ENCODE measurements at regions not wholly inside any gene's neighbourhood (a gene's known extent, or its start where the extent isn't known, plus 50 kb on each side); places are given as distances from the start of the nearest gene placed in this dataset.

DNA sequence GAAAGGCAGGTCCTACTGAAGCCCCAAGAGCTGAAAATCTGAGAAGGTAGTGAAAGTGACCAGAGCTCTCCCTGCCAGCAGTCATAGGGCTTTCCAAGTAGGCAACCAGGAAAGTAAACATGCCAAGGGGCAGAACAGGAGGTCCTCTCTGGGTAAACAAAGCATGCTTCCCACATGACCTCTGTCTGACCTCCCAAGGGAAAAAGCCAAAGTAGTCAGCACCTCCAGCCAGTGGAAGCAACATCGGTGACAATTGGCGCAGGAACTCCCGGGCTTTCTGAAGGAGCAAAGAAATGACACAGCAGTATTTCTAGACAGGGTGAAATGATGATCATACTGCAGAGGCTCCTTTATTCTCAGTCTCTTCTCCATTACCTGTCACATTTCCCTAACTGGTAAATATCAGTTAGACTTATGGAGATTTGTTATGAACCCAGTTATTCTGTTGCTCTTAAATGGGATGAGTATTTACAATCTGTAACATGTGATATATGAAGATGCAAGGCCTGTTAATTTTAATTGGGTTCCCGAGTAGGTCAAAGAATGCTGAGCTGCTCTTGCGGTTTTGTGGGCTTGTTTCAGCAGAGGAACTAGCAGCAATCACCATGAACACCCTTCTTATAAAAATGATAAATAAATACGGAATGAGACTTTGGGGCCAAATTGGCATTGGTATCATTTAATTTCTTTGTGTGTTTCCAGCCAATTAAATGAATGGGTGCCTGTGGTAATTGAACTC, 321.0 kb downstream of the RND3 start:
- Histone ChIP-seq H3K4me1 (ENCODE audit: control insufficient read depth, insufficient read depth, low read length) (peaks cover 19% of the 10 kb centered on the region), H3K9me3 (ENCODE audit: control insufficient read depth, insufficient read depth, low read depth, low read length) (no peaks in the 10 kb centered on the region), H3K4me3 (ENCODE audit: low read depth in 2 of 2, low read length in 2 of 2) (peak overlapping the region in 1 of 2 experiments; percentile 12; a peak in 1 of 4 replicates), H3K36me3 (ENCODE audit: control insufficient read depth, insufficient read depth, low read length) (no peaks in the 10 kb centered on the region), H3K27me3 (ENCODE audit: control insufficient read depth, insufficient read depth, low read length) (no peaks in the 10 kb centered on the region), H3K27ac (ENCODE audit: low read length) (peak overlapping the region; percentile 77)
- ChIA-PET POLR2A (interaction anchor here (0.7 kb wide), 1 partner anchor 25 kb away, joined by 10 read pairs; no protein-coding TSS in a partner anchor), CTCF (no interaction called here)
- TF ChIP-seq, protein P1, sequence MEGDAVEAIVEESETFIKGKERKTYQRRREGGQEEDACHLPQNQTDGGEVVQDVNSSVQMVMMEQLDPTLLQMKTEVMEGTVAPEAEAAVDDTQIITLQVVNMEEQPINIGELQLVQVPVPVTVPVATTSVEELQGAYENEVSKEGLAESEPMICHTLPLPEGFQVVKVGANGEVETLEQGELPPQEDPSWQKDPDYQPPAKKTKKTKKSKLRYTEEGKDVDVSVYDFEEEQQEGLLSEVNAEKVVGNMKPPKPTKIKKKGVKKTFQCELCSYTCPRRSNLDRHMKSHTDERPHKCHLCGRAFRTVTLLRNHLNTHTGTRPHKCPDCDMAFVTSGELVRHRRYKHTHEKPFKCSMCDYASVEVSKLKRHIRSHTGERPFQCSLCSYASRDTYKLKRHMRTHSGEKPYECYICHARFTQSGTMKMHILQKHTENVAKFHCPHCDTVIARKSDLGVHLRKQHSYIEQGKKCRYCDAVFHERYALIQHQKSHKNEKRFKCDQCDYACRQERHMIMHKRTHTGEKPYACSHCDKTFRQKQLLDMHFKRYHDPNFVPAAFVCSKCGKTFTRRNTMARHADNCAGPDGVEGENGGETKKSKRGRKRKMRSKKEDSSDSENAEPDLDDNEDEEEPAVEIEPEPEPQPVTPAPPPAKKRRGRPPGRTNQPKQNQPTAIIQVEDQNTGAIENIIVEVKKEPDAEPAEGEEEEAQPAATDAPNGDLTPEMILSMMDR (IDR thresholded peaks at IDR 0.05): no peak
- TF ChIP-seq POLR2AphosphoS5 (IDR thresholded peaks at IDR 0.05; ENCODE audit: low read depth, low read length) (peak; percentile 73; the same call in 1 of the 2 replicates), TCF7L2 (IDR thresholded peaks at IDR 0.05; ENCODE audit: low read depth, low read length) (peak; percentile 55; the same call in 1 of the 2 replicates), SIN3A (IDR thresholded peaks at IDR 0.05; ENCODE audit: borderline replicate concordance, insufficient read depth, low read depth, low read length) (no peak)
- TF ChIP-seq, protein P2, sequence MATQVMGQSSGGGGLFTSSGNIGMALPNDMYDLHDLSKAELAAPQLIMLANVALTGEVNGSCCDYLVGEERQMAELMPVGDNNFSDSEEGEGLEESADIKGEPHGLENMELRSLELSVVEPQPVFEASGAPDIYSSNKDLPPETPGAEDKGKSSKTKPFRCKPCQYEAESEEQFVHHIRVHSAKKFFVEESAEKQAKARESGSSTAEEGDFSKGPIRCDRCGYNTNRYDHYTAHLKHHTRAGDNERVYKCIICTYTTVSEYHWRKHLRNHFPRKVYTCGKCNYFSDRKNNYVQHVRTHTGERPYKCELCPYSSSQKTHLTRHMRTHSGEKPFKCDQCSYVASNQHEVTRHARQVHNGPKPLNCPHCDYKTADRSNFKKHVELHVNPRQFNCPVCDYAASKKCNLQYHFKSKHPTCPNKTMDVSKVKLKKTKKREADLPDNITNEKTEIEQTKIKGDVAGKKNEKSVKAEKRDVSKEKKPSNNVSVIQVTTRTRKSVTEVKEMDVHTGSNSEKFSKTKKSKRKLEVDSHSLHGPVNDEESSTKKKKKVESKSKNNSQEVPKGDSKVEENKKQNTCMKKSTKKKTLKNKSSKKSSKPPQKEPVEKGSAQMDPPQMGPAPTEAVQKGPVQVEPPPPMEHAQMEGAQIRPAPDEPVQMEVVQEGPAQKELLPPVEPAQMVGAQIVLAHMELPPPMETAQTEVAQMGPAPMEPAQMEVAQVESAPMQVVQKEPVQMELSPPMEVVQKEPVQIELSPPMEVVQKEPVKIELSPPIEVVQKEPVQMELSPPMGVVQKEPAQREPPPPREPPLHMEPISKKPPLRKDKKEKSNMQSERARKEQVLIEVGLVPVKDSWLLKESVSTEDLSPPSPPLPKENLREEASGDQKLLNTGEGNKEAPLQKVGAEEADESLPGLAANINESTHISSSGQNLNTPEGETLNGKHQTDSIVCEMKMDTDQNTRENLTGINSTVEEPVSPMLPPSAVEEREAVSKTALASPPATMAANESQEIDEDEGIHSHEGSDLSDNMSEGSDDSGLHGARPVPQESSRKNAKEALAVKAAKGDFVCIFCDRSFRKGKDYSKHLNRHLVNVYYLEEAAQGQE (IDR thresholded peaks at IDR 0.05; ENCODE audit: insufficient read depth in 1 of 2, low read depth in 2 of 2, low read length in 1 of 2): no peak; a peak in 1 of 4 replicates
- in situ Hi-C loops (cut with HindIII; ENCODE audit: low pct_unique_long_range_greater_than_20kb, low sequenced_read_pairs) (no loop called here), intact Hi-C loops (cut with micrococcal nuclease; ENCODE audit: unreplicated experiment) (no loop called here)
- BruUV-seq (replicated peaks): no TSS peak
- no peak for DNase-seq (ENCODE audit: low read depth, low spot score)
- ATAC-seq: peak; percentile 91

DNA sequence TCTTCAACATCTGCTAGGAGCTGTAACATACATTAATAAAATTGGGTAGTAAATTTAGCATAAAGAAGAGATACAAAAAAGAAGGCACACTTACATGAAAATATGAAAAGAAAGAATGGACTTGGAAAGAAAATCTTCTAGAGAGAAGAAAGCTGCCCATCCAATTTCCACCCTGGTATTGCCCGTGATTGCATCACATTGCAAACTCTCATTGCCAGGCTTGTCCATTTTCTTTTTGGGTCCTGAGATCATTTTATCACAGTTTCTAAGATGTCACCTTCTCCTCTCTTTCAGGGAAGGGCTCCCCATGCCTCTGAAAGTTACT, 321.5 kb downstream of the RND3 start:
- Histone ChIP-seq H3K27me3 (ENCODE audit: control insufficient read depth, insufficient read depth, low read length) (no peaks in the 10 kb centered on the region), H3K36me3 (ENCODE audit: control insufficient read depth, insufficient read depth, low read length) (no peaks in the 10 kb centered on the region), H3K9me3 (ENCODE audit: control insufficient read depth, insufficient read depth, low read depth, low read length) (no peaks in the 10 kb centered on the region), H3K4me1 (ENCODE audit: control insufficient read depth, insufficient read depth, low read length) (peaks cover 19% of the 10 kb centered on the region), H3K4me3 (ENCODE audit: low read depth in 2 of 2, low read length in 2 of 2) (peak overlapping the region in 1 of 2 experiments; percentile 12; a peak in 1 of 4 replicates), H3K27ac (ENCODE audit: low read length) (peak overlapping the region; percentile 77; the same call in 1 of the 2 replicates)
- no peak for TF ChIP-seq POLR2AphosphoS5 (IDR thresholded peaks at IDR 0.05; ENCODE audit: low read depth, low read length)
- TF ChIP-seq, protein P1 (IDR thresholded peaks at IDR 0.05): no peak
- no peak for TF ChIP-seq SIN3A (IDR thresholded peaks at IDR 0.05; ENCODE audit: borderline replicate concordance, insufficient read depth, low read depth, low read length)
- TF ChIP-seq TCF7L2 (IDR thresholded peaks at IDR 0.05; ENCODE audit: low read depth, low read length): no peak
- TF ChIP-seq, protein P2 (IDR thresholded peaks at IDR 0.05; ENCODE audit: insufficient read depth in 1 of 2, low read depth in 2 of 2, low read length in 1 of 2): no peak
- ATAC-seq (0 out of 2 replicates have a peak, but pooled peaks have one; percentile 5), DNase-seq (ENCODE audit: low read depth, low spot score) (no peak)
- no TSS peak for BruUV-seq (replicated peaks)
- intact Hi-C loops (cut with micrococcal nuclease; ENCODE audit: unreplicated experiment): no loop called here
- in situ Hi-C loops (cut with HindIII; ENCODE audit: low pct_unique_long_range_greater_than_20kb, low sequenced_read_pairs): no loop called here
- POLR2A ChIA-PET: no interaction called here
- CTCF ChIA-PET: no interaction called here
